Ishikawa (cell line): ENCODE measurements at regions not wholly inside any gene's neighbourhood (a gene's known extent, or its start where the extent isn't known, plus 50 kb on each side); places are given as distances from the start of the nearest gene placed in this dataset.

Experiments used
- CEBPB ChIP-seq: IDR thresholded peaks from 2 replicates; pipeline ENCODE4 v1.6.1; 2012
- CREB1 ChIP-seq: IDR thresholded peaks from 2 replicates; pipeline ENCODE4 v1.6.1; 2012; ENCODE audit warnings: low read depth
- EGR1 ChIP-seq: IDR thresholded peaks from 2 replicates; pipeline ENCODE4 v1.6.1; 2012
- EP300 ChIP-seq: IDR thresholded peaks from 2 replicates; pipeline ENCODE4 v1.6.1; 2012; ENCODE audit warnings: borderline replicate concordance
- FOXM1 ChIP-seq: IDR thresholded peaks from 2 replicates; pipeline ENCODE4 v1.6.1; 2012; ENCODE audit warnings: low read depth, borderline replicate concordance
- MAX ChIP-seq: IDR thresholded peaks from 2 replicates; pipeline ENCODE4 v1.6.1; 2012
- NFIC ChIP-seq: IDR thresholded peaks from 2 replicates; pipeline ENCODE4 v1.6.1; 2012
- RAD21 ChIP-seq: IDR thresholded peaks from 2 replicates; pipeline ENCODE4 v1.6.1; 2012; ENCODE audit warnings: low read depth
- REST ChIP-seq: IDR thresholded peaks from 2 replicates; pipeline ENCODE4 v1.6.1; 2012; ENCODE audit warnings: low read depth, mild to moderate bottlenecking
- TAF1 ChIP-seq: IDR thresholded peaks from 2 replicates; pipeline ENCODE4 v1.6.1; 2012; ENCODE audit warnings: low read depth, mild to moderate bottlenecking
- TCF12 ChIP-seq: IDR thresholded peaks from 2 replicates; pipeline ENCODE4 v1.6.1; 2012; ENCODE audit warnings: low read depth
- TEAD4 ChIP-seq: IDR thresholded peaks from 2 replicates; pipeline ENCODE4 v1.6.1; 2012
- USF1 ChIP-seq: IDR thresholded peaks from 2 replicates; pipeline ENCODE4 v1.6.1; 2012
- YY1 ChIP-seq: IDR thresholded peaks from 2 replicates; pipeline ENCODE4 v1.6.1; 2012; ENCODE audit warnings: low read depth
- ZBTB7A ChIP-seq: IDR thresholded peaks from 2 replicates; pipeline ENCODE4 v1.6.1; 2012; ENCODE audit warnings: low read depth

- no peak for TF ChIP-seq EP300
- TF ChIP-seq REST = no peak
- no peak for TF ChIP-seq NFIC
- TF ChIP-seq USF1 = no peak
These were observed 98.5 kb upstream of the SEL1L start for GRCh38 chr14:81632157-81632556.

GRCh38 chr14:81633496-81633895, 99.8 kb upstream of the SEL1L start:
- TF ChIP-seq USF1 (no peak), YY1 (no peak), NFIC (no peak), CREB1 (no peak), CEBPB (no peak), TCF12 (no peak), REST (no peak), TAF1 (no peak), MAX (no peak), RAD21 (no peak), EGR1 (no peak), ZBTB7A (no peak), TEAD4 (no peak), FOXM1 (no peak), EP300 (no peak)

GRCh38 chr14:81637639-81638038, 104.0 kb upstream of the SEL1L start:
- TF ChIP-seq REST (peak; percentile 55; the same call in 1 of the 2 replicates), TAF1 (no peak), ZBTB7A (no peak), NFIC (no peak)

- TF ChIP-seq RAD21 = no peak
- no peak for TF ChIP-seq EGR1
- TF ChIP-seq CEBPB = no peak
- TF ChIP-seq FOXM1 = no peak
- TF ChIP-seq TEAD4 = no peak
- no peak for TF ChIP-seq TAF1
- no peak for TF ChIP-seq ZBTB7A
These were observed 105.1 kb upstream of the SEL1L start for GRCh38 chr14:81638656-81639280.

- no peak for TF ChIP-seq YY1
- no peak for TF ChIP-seq NFIC
- no peak for TF ChIP-seq USF1
- no peak for TF ChIP-seq TAF1
- no peak for TF ChIP-seq EP300
These were observed 120.0 kb upstream of the SEL1L start for GRCh38 chr14:81653626-81654025.
